Hepatocyte (in vitro differentiated cells): ENCODE measurements at regions not wholly inside any gene's neighbourhood (a gene's known extent, or its start where the extent isn't known, plus 50 kb on each side); places are given as distances from the start of the nearest gene placed in this dataset.

Experiments
- EZH2 ChIP-seq: fragments of 200-600 bp; sonication (generic); IDR thresholded peaks from 2 replicates; pipeline ENCODE4 v1.6.1; 2016; ENCODE audit warnings: antibody characterized with exemption, mild to moderate bottlenecking, borderline replicate concordance
- TF ChIP-seq, protein P1 (sequence below): fragments of 200-600 bp; sonication (generic); IDR thresholded peaks from 2 replicates; pipeline ENCODE4 v1.5.1; 2016; ENCODE audit warnings: antibody characterized with exemption, mild to moderate bottlenecking; ENCODE audit not compliant: poor library complexity

- TF ChIP-seq, protein P1, sequence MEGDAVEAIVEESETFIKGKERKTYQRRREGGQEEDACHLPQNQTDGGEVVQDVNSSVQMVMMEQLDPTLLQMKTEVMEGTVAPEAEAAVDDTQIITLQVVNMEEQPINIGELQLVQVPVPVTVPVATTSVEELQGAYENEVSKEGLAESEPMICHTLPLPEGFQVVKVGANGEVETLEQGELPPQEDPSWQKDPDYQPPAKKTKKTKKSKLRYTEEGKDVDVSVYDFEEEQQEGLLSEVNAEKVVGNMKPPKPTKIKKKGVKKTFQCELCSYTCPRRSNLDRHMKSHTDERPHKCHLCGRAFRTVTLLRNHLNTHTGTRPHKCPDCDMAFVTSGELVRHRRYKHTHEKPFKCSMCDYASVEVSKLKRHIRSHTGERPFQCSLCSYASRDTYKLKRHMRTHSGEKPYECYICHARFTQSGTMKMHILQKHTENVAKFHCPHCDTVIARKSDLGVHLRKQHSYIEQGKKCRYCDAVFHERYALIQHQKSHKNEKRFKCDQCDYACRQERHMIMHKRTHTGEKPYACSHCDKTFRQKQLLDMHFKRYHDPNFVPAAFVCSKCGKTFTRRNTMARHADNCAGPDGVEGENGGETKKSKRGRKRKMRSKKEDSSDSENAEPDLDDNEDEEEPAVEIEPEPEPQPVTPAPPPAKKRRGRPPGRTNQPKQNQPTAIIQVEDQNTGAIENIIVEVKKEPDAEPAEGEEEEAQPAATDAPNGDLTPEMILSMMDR: no peak
- no peak for TF ChIP-seq EZH2
Observed at GRCh38 chr4:19171832-19172231, 1079.9 kb upstream of the SLIT2 start.
